T-cell (primary cell): ENCODE measurements at regions not wholly inside any gene's neighbourhood (a gene's known extent, or its start where the extent isn't known, plus 50 kb on each side); places are given as distances from the start of the nearest gene placed in this dataset.

ENCODE experiments used
- ATAC-seq, 4 experiments: fragments of 200-7000 bp in 3 of 4; fragments of 150-1000 bp in 1 of 4; cut with Tn5 transposase; replicated peaks in 1 of 4; 1 replicate in 3 of 4; 2 replicates in 1 of 4; pipeline ENCODE4 v1.10.0; 2021; ENCODE audit warnings: moderate library complexity in 3 of 4, mild to moderate bottlenecking in 2 of 4, moderate number of reproducible peaks in 1 of 4
- CTCF ChIA-PET, 2 donors: fragments of 300-600 bp; sonication (Branson Sonifier 250); formaldehyde crosslinking; loops; one replicate each; lab custom pipeline; 2022; ENCODE audit warnings: antibody characterized with exemption in 2 of 2; lab: Charles Lee
- POLR2A ChIA-PET, 2 donors: fragments of 300-600 bp; sonication (Branson Sonifier 250); formaldehyde crosslinking; loops; one replicate each; lab custom pipeline; 2022; ENCODE audit warnings: antibody characterized with exemption in 2 of 2; lab: Charles Lee
- DNase-seq, 35 experiments: peaks; one replicate each; pipeline versions ENCODE4 v3.0.0 to v3.0.0-alpha.2; 2013 to 2023
- H3K27ac ChIP-seq: one replicate; pipeline ENCODE4 v1.5.1; 2013; ENCODE audit warnings: low read length
- H3K27me3 ChIP-seq, 2 experiments: replicated peaks in 1 of 2; 1 replicate in 1 of 2; 2 replicates in 1 of 2; pipeline versions ENCODE4 v1.6.1 to v1.7.0; 2013; ENCODE audit warnings: low read length in 1 of 2, mixed read lengths in 1 of 2; ENCODE audit not compliant: control insufficient read depth in 2 of 2, insufficient read depth in 2 of 2; ENCODE audit errors: extremely low read depth in 1 of 2
- H3K36me3 ChIP-seq, 2 donors: 1 replicate in 1 of 2; 2 replicates in 1 of 2; pipeline versions ENCODE4 v1.6.1 to v1.7.0; 2013; ENCODE audit warnings: low read length in 1 of 2; ENCODE audit not compliant: control insufficient read depth in 2 of 2, insufficient read depth in 1 of 2; ENCODE audit errors: extremely low read depth in 1 of 2
- H3K4me1 ChIP-seq, 2 experiments: 1 replicate in 1 of 2; 2 replicates in 1 of 2; pipeline versions ENCODE4 v1.6.1 to v1.7.0; 2013; ENCODE audit warnings: low read length in 2 of 2, mixed read lengths in 1 of 2; ENCODE audit not compliant: insufficient read depth in 2 of 2, control insufficient read depth in 1 of 2; ENCODE audit errors: extremely low read depth in 1 of 2
- H3K4me3 ChIP-seq, 2 donors: 1 replicate in 1 of 2; 2 replicates in 1 of 2; pipeline versions ENCODE4 v1.5.1 to v1.7.0; 2013; ENCODE audit warnings: mild to moderate bottlenecking in 2 of 2, low read length in 1 of 2, moderate library complexity in 1 of 2; ENCODE audit not compliant: control insufficient read depth in 1 of 2; ENCODE audit errors: extremely low read depth in 1 of 2
- H3K9me3 ChIP-seq: 2 replicates; pipeline ENCODE4 v1.7.0; 2013
- H3K27ac Mint-ChIP-seq, 2 donors: one replicate each; pipeline ENCODE4 v1.8.0; 2020 to 2021; ENCODE audit warnings: mild to moderate bottlenecking in 2 of 2, mixed read lengths in 2 of 2
- H3K27me3 Mint-ChIP-seq, 2 donors: one replicate each; pipeline ENCODE4 v1.8.0; 2021 to 2022; ENCODE audit warnings: mixed read lengths in 2 of 2
- H3K36me3 Mint-ChIP-seq: one replicate; pipeline ENCODE4 v1.8.0; 2021; ENCODE audit warnings: mixed read lengths
- H3K4me1 Mint-ChIP-seq, 3 donors: one replicate each; pipeline ENCODE4 v1.8.0; 2020 to 2022; ENCODE audit warnings: mixed read lengths in 3 of 3, mild to moderate bottlenecking in 1 of 3
- H3K4me3 Mint-ChIP-seq, 3 donors: one replicate each; pipeline ENCODE4 v1.8.0; 2020 to 2022; ENCODE audit warnings: mild to moderate bottlenecking in 3 of 3, mixed read lengths in 3 of 3, moderate library complexity in 3 of 3
- H3K9me3 Mint-ChIP-seq, 3 donors: one replicate each; pipeline ENCODE4 v1.8.0; 2020 to 2022; ENCODE audit warnings: mixed read lengths in 3 of 3
- WGBS: methylation state at CpG from one replicate; pipeline ENCODE4 v1.1.5; 2013; ENCODE audit warnings: missing lambda C conversion rate; ENCODE audit not compliant: insufficient coverage; 5-methylcytosine and 5-hydroxymethylcytosine counted together

DNA sequence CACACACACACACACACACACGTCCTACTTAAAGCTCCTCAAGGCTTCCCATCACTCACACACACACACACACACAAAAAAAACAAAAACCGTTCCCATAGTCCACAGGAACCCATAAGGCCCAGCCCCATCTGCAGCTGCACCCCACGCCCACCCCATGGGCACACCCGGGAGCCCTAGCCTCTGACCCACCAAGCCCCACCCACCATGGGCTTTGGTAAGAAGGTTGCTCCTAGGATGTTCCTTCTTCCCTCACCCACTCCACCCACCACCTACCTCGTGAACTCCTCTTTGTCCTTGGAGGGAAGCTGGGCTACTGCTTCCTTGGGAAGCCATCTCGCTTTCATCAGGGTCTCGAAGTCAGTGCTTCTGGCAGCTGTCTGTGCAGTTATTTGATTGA lies 115.1 kb downstream of the TPRA1 start:
- Histone ChIP-seq H3K36me3 (no peaks in the 10 kb centered on the region), H3K4me3 (no peak overlapping the region), H3K4me1 (no peaks in the 10 kb centered on the region), H3K9me3 (no peaks in the 10 kb centered on the region), H3K27ac (no peak overlapping the region), H3K27me3 (peaks cover 0 to 22% of the 10 kb centered on the region in 2 experiments)
- Mint-ChIP-seq H3K4me3 (no peak overlapping the region), H3K27me3 (peaks cover 5 to 13% of the 10 kb centered on the region in 2 donors), H3K4me1 (no peaks in the 10 kb centered on the region), H3K27ac (no peak overlapping the region), H3K36me3 (no peaks in the 10 kb centered on the region), H3K9me3 (no peaks in the 10 kb centered on the region)
- ATAC-seq (no peak), DNase-seq (no peak)
- ChIA-PET CTCF (no interaction called here), POLR2A (no interaction called here)
- WGBS: 51% methylated on average over 3 of the region's 7 CpGs

DNA sequence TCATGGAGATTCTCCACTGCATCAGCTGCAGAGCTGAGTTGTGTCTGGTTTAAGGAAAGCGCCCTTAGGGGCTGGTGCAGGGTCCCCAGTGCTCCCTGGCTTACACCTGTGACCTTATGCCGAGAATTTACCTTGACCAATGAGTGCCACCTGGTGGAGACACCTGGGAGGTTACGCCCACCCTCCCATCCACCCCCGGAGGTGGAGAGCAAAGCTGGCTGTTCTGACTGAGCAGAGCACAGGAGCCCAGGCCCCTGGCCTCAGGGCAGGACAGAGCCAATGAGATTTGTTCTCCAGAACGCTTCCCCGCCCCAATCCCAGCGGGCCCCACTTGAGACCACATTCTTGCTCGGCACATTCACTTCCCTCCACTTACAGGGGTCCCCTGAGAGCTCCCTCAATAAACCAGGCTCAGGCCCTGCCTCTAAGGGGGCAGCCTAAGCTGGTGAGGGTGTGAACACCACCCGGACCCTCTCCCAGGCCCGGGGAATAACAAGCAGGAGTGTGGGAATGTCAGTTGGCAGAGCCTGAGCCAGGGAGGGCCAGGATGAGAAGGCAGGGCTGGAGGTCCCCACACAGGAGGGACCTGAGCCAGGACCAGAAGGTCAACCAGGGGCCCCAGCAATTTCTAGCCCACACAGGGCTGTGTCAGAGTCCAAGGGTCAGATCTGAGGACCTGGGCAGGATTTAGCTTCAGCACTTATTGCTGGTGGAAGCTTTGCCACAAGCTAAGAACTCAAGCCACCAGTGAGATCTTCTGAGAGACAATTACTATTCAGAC lies 117.1 kb downstream of the TPRA1 start:
- ChIA-PET CTCF (no interaction called here), POLR2A (no interaction called here)
- WGBS: 65% methylated on average over 7 of the region's 10 CpGs
- H3K4me1 Mint-ChIP-seq: no peaks in the 10 kb centered on the region
- Histone ChIP-seq H3K4me3 (no peak overlapping the region), H3K36me3 (no peaks in the 10 kb centered on the region), H3K4me1 (no peaks in the 10 kb centered on the region), H3K27me3 (peaks cover 0 to 31% of the 10 kb centered on the region in 2 experiments), H3K27ac (no peak overlapping the region), H3K9me3 (no peaks in the 10 kb centered on the region)
- peak in 1 of 35 experiments; percentile 5 for DNase-seq
- ATAC-seq: no peak
- peaks cover 6 to 15% of the 10 kb centered on the region in 2 donors for H3K27me3 Mint-ChIP-seq
- peaks cover 0 to under 1% (median 0%) of the 10 kb centered on the region in 3 donors for H3K9me3 Mint-ChIP-seq
- H3K4me3 Mint-ChIP-seq: no peak overlapping the region
- H3K36me3 Mint-ChIP-seq: no peaks in the 10 kb centered on the region
- no peak overlapping the region for H3K27ac Mint-ChIP-seq

DNA sequence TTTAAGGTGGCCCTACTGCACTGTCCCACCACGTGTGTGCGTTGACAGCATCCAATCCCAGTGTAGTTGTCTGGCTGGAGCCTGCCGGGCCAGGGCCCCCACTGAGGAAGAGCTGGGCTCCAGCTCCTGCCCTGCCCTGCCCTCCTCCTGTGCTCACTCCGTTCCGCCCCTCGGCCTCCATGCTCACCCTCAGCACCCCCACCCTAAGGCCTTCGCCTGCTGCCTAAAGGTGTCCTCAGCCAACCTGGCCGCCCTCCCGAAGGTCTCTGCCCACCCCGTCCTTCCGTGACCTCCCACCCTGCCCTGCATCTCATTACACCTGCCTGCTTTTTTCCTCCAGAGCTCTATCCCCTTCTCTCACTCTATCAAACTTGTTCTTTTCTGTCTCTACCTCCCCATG lies 118.0 kb downstream of the TPRA1 start:
- Histone ChIP-seq H3K27ac (no peak overlapping the region), H3K4me3 (no peak overlapping the region), H3K4me1 (no peaks in the 10 kb centered on the region), H3K9me3 (no peaks in the 10 kb centered on the region), H3K36me3 (no peaks in the 10 kb centered on the region), H3K27me3 (peaks cover 0 to 30% of the 10 kb centered on the region in 2 experiments)
- Mint-ChIP-seq H3K4me1 (no peaks in the 10 kb centered on the region), H3K36me3 (no peaks in the 10 kb centered on the region), H3K4me3 (no peak overlapping the region), H3K27ac (no peak overlapping the region), H3K9me3 (peaks cover 0 to 4% (median 0%) of the 10 kb centered on the region in 3 donors), H3K27me3 (peaks cover 13 to 21% of the 10 kb centered on the region in 2 donors)
- WGBS: 77% methylated on average over 11 of the region's 11 CpGs
- ChIA-PET POLR2A (no interaction called here), CTCF (no interaction called here)
- ATAC-seq (no peak), DNase-seq (no peak)

DNA sequence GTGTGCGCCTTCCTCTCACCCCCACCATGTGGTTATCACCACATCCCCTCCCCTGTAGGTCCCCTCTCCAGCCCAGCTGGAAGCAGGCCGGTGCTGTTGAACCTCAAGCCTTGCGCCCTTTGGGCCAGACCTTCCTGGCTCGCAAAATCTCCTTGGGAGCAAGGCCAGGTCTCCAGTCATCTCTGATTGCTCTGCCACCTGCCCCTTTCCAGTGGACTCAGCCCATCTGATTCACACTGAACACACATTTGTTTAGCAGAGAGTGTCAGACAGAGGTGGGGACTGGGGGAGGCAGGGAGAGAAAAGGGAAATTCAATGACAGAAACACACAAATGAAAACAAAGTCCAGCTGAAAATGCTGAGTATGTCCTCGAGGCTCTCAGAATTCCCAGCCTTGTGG lies 119.4 kb downstream of the TPRA1 start:
- H3K4me3 Mint-ChIP-seq: no peak overlapping the region
- no peaks in the 10 kb centered on the region for H3K4me1 Mint-ChIP-seq
- H3K27me3 ChIP-seq: peaks cover 0 to 32% of the 10 kb centered on the region in 2 experiments
- H3K36me3 Mint-ChIP-seq: no peaks in the 10 kb centered on the region
- H3K27ac ChIP-seq: no peak overlapping the region
- no peaks in the 10 kb centered on the region for H3K36me3 ChIP-seq
- no peaks in the 10 kb centered on the region for H3K9me3 ChIP-seq
- WGBS: 91% methylated on average over 4 of the region's 5 CpGs
- no peak overlapping the region for H3K27ac Mint-ChIP-seq
- ATAC-seq (no peak), DNase-seq (no peak)
- H3K4me1 ChIP-seq: no peaks in the 10 kb centered on the region
- H3K27me3 Mint-ChIP-seq: peaks cover 8 to 17% of the 10 kb centered on the region in 2 donors
- peaks cover 0 to 4% (median 0%) of the 10 kb centered on the region in 3 donors for H3K9me3 Mint-ChIP-seq
- POLR2A ChIA-PET: no interaction called here
- CTCF ChIA-PET: no interaction called here
- H3K4me3 ChIP-seq: no peak overlapping the region

DNA sequence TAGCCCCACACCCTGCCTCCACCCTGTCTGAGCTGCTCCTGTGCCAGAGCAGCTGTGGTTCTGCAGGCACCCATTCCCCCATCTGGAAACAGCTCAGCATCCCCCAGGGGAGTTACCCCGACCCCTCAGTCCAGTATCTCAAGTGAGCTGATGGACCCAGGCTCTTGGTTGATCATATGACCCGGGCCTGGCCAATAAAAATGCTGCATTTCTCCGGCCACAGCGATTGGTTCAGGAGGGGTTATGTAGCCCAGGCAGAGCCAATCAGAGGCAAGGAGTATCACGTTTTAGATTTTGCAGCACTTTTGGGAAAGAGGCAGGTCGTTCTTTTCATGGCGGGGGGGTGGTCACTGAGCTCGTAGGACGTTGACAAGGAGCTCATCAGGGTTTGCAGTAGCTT lies 120.8 kb downstream of the TPRA1 start:
- Mint-ChIP-seq H3K4me3 (no peak overlapping the region), H3K27me3 (peaks cover 8 to 11% of the 10 kb centered on the region in 2 donors), H3K27ac (no peak overlapping the region), H3K9me3 (peaks cover 0 to 4% (median 0%) of the 10 kb centered on the region in 3 donors), H3K36me3 (no peaks in the 10 kb centered on the region), H3K4me1 (no peaks in the 10 kb centered on the region)
- H3K9me3 ChIP-seq: no peaks in the 10 kb centered on the region
- H3K27me3 ChIP-seq: peaks cover 0 to 40% of the 10 kb centered on the region in 2 experiments
- no peak for ATAC-seq
- no peak overlapping the region for H3K4me3 ChIP-seq
- ChIA-PET POLR2A (no interaction called here), CTCF (no interaction called here)
- no peak overlapping the region for H3K27ac ChIP-seq
- no peaks in the 10 kb centered on the region for H3K4me1 ChIP-seq
- H3K36me3 ChIP-seq: no peaks in the 10 kb centered on the region
- no peak for DNase-seq
- 63% methylated on average over 6 of the region's 9 CpGs for WGBS

DNA sequence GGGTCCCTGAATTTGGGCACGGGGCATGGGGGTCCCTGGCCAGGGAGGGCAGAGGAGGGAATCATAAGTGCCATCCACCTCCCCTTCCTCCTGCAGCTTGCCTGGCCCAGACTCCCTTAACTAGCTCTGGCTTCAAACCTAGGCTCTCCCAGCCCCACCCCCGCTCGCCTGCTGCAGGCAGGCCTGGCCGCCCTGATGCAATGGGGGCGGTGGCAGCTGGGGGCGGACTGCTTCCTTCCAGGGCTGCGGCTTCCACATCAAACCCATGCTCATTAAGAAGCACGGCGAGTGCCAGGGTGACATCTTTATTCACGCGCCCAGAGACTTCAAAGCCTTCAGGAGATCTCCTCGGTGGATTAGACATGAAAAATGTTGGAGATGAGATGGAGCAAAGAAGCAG lies 123.1 kb downstream of the TPRA1 start:
- H3K9me3 Mint-ChIP-seq: peaks cover 0 to 4% (median 0%) of the 10 kb centered on the region in 3 donors
- WGBS: 58% methylated on average over 8 of the region's 12 CpGs
- no peak overlapping the region for H3K4me3 Mint-ChIP-seq
- DNase-seq (no peak), ATAC-seq (no peak)
- no peaks in the 10 kb centered on the region for H3K36me3 Mint-ChIP-seq
- no peaks in the 10 kb centered on the region for H3K36me3 ChIP-seq
- H3K4me1 ChIP-seq: no peaks in the 10 kb centered on the region
- CTCF ChIA-PET: no interaction called here
- H3K4me3 ChIP-seq: no peak overlapping the region
- H3K27ac Mint-ChIP-seq: no peak overlapping the region
- no peaks in the 10 kb centered on the region for H3K4me1 Mint-ChIP-seq
- no peaks in the 10 kb centered on the region for H3K9me3 ChIP-seq
- peaks cover 0 to 32% of the 10 kb centered on the region in 2 experiments for H3K27me3 ChIP-seq
- POLR2A ChIA-PET: no interaction called here
- H3K27me3 Mint-ChIP-seq: peaks cover 15% of the 10 kb centered on the region in 2 donors
- no peak overlapping the region for H3K27ac ChIP-seq
